ENCODE measurements at regions not wholly inside any gene's neighbourhood (a gene's known extent, or its start where the extent isn't known, plus 50 kb on each side); places are given as distances from the start of the nearest gene placed in this dataset.

GRCh38 chr2:104340162-104340561, 513.8 kb upstream of the POU3F3 start:
- H3K27ac Mint-ChIP-seq = no peak overlapping the region
- 84% methylated on average over 4 of the region's 4 CpGs for WGBS (ENCODE audit: insufficient coverage)
- CTCF ChIA-PET = no interaction called here

GRCh38 chr2:104340879-104341828, 512.8 kb upstream of the POU3F3 start:
- Histone ChIP-seq H3K4me3 (ENCODE audit: control insufficient read depth in 1 of 2, extremely low read depth in 1 of 2, low read length in 1 of 2) (no peak overlapping the region), H3K9me3 (no peaks in the 10 kb centered on the region), H3K27ac (ENCODE audit: low read length) (no peak overlapping the region), H3K36me3 (ENCODE audit: control insufficient read depth in 2 of 2, extremely low read depth in 1 of 2, insufficient read depth in 1 of 2, low read length in 1 of 2) (no peaks in the 10 kb centered on the region), H3K4me1 (ENCODE audit: control insufficient read depth in 1 of 2, extremely low read depth in 1 of 2, insufficient read depth in 2 of 2, low read length in 2 of 2) (no peaks in the 10 kb centered on the region), H3K27me3 (replicated peaks in 1 of 2; ENCODE audit: control insufficient read depth in 2 of 2, extremely low read depth in 1 of 2, insufficient read depth in 2 of 2, low read length in 1 of 2) (no peaks in the 10 kb centered on the region)
- no peak overlapping the region for H3K27ac Mint-ChIP-seq
- DNase-seq = no peak
- H3K9me3 Mint-ChIP-seq = peaks cover 0 to 3% (median 3%) of the 10 kb centered on the region in 3 donors
- CTCF ChIA-PET = no interaction called here
- H3K36me3 Mint-ChIP-seq = no peaks in the 10 kb centered on the region
- no peak overlapping the region for H3K4me3 Mint-ChIP-seq
- H3K4me1 Mint-ChIP-seq = no peaks in the 10 kb centered on the region
- POLR2A ChIA-PET = no interaction called here
- ATAC-seq (replicated peaks in 1 of 4) = no peak
- H3K27me3 Mint-ChIP-seq = peaks cover 1 to 9% of the 10 kb centered on the region in 2 donors
- no CpG with 5 or more reads among the region's 2 CpGs for WGBS (ENCODE audit: insufficient coverage)

More at GRCh38 chr2:104340162-104340561, 513.8 kb upstream of the POU3F3 start:
- Mint-ChIP-seq H3K36me3 (no peaks in the 10 kb centered on the region), H3K4me1 (no peaks in the 10 kb centered on the region), H3K9me3 (peaks cover 0 to 7% (median 4%) of the 10 kb centered on the region in 3 donors), H3K4me3 (no peak overlapping the region), H3K27me3 (peaks cover 1 to 9% of the 10 kb centered on the region in 2 donors)
- Histone ChIP-seq H3K4me3 (ENCODE audit: control insufficient read depth in 1 of 2, extremely low read depth in 1 of 2, low read length in 1 of 2) (no peak overlapping the region), H3K9me3 (no peaks in the 10 kb centered on the region), H3K27me3 (replicated peaks in 1 of 2; ENCODE audit: control insufficient read depth in 2 of 2, extremely low read depth in 1 of 2, insufficient read depth in 2 of 2, low read length in 1 of 2) (no peaks in the 10 kb centered on the region), H3K27ac (ENCODE audit: low read length) (no peak overlapping the region), H3K36me3 (ENCODE audit: control insufficient read depth in 2 of 2, extremely low read depth in 1 of 2, insufficient read depth in 1 of 2, low read length in 1 of 2) (no peaks in the 10 kb centered on the region), H3K4me1 (ENCODE audit: control insufficient read depth in 1 of 2, extremely low read depth in 1 of 2, insufficient read depth in 2 of 2, low read length in 2 of 2) (no peaks in the 10 kb centered on the region)
- DNase-seq (no peak), ATAC-seq (replicated peaks in 1 of 4) (no peak)
- POLR2A ChIA-PET = no interaction called here

- Mint-ChIP-seq H3K27ac (no peak overlapping the region), H3K36me3 (no peaks in the 10 kb centered on the region), H3K4me3 (no peak overlapping the region), H3K4me1 (no peaks in the 10 kb centered on the region), H3K27me3 (peaks cover 1 to 9% of the 10 kb centered on the region in 2 donors), H3K9me3 (no peaks in the 10 kb centered on the region)
- no peak overlapping the region for H3K27ac ChIP-seq (ENCODE audit: low read length)
- no peak for ATAC-seq (replicated peaks in 1 of 4)
- POLR2A ChIA-PET = no interaction called here
- CTCF ChIA-PET = no interaction called here
- H3K9me3 ChIP-seq = no peaks in the 10 kb centered on the region
- H3K4me1 ChIP-seq (ENCODE audit: control insufficient read depth in 1 of 2, extremely low read depth in 1 of 2, insufficient read depth in 2 of 2, low read length in 2 of 2) = no peaks in the 10 kb centered on the region
- no peak overlapping the region for H3K4me3 ChIP-seq (ENCODE audit: control insufficient read depth in 1 of 2, extremely low read depth in 1 of 2, low read length in 1 of 2)
- H3K36me3 ChIP-seq (ENCODE audit: control insufficient read depth in 2 of 2, extremely low read depth in 1 of 2, insufficient read depth in 1 of 2, low read length in 1 of 2) = no peaks in the 10 kb centered on the region
- no CpG with 5 or more reads among the region's 5 CpGs for WGBS (ENCODE audit: insufficient coverage)
- no peaks in the 10 kb centered on the region for H3K27me3 ChIP-seq (replicated peaks in 1 of 2; ENCODE audit: control insufficient read depth in 2 of 2, extremely low read depth in 1 of 2, insufficient read depth in 2 of 2, low read length in 1 of 2)
- DNase-seq = no peak
Measured at GRCh38 chr2:104344306-104344705, 509.6 kb upstream of the POU3F3 start.

GRCh38 chr2:104344985-104345384, 508.9 kb upstream of the POU3F3 start:
- WGBS (ENCODE audit: insufficient coverage) = 83% methylated on average over 1 of the region's 2 CpGs
- Histone ChIP-seq H3K27ac (ENCODE audit: low read length) (no peak overlapping the region), H3K4me3 (ENCODE audit: control insufficient read depth in 1 of 2, extremely low read depth in 1 of 2, low read length in 1 of 2) (no peak overlapping the region), H3K4me1 (ENCODE audit: control insufficient read depth in 1 of 2, extremely low read depth in 1 of 2, insufficient read depth in 2 of 2, low read length in 2 of 2) (no peaks in the 10 kb centered on the region), H3K36me3 (ENCODE audit: control insufficient read depth in 2 of 2, extremely low read depth in 1 of 2, insufficient read depth in 1 of 2, low read length in 1 of 2) (no peaks in the 10 kb centered on the region), H3K9me3 (no peaks in the 10 kb centered on the region), H3K27me3 (replicated peaks in 1 of 2; ENCODE audit: control insufficient read depth in 2 of 2, extremely low read depth in 1 of 2, insufficient read depth in 2 of 2, low read length in 1 of 2) (no peaks in the 10 kb centered on the region)
- Mint-ChIP-seq H3K36me3 (no peaks in the 10 kb centered on the region), H3K27me3 (peaks cover 1 to 9% of the 10 kb centered on the region in 2 donors), H3K27ac (no peak overlapping the region), H3K9me3 (no peaks in the 10 kb centered on the region), H3K4me3 (no peak overlapping the region), H3K4me1 (no peaks in the 10 kb centered on the region)
- POLR2A ChIA-PET = no interaction called here
- no peak for DNase-seq
- CTCF ChIA-PET = no interaction called here
- ATAC-seq (replicated peaks in 1 of 4) = no peak

- CTCF ChIA-PET = no interaction called here
- Mint-ChIP-seq H3K36me3 (no peaks in the 10 kb centered on the region), H3K27ac (no peak overlapping the region), H3K9me3 (no peaks in the 10 kb centered on the region), H3K27me3 (peaks cover 0 to 8% of the 10 kb centered on the region in 2 donors), H3K4me3 (no peak overlapping the region), H3K4me1 (no peaks in the 10 kb centered on the region)
- H3K9me3 ChIP-seq = no peaks in the 10 kb centered on the region
- POLR2A ChIA-PET = no interaction called here
- ATAC-seq (replicated peaks in 1 of 4) = no peak
- H3K27me3 ChIP-seq (replicated peaks in 1 of 2; ENCODE audit: control insufficient read depth in 2 of 2, extremely low read depth in 1 of 2, insufficient read depth in 2 of 2, low read length in 1 of 2) = no peaks in the 10 kb centered on the region
- no peak for DNase-seq
- H3K4me3 ChIP-seq (ENCODE audit: control insufficient read depth in 1 of 2, extremely low read depth in 1 of 2, low read length in 1 of 2) = no peak overlapping the region
- H3K36me3 ChIP-seq (ENCODE audit: control insufficient read depth in 2 of 2, extremely low read depth in 1 of 2, insufficient read depth in 1 of 2, low read length in 1 of 2) = no peaks in the 10 kb centered on the region
- no peak overlapping the region for H3K27ac ChIP-seq (ENCODE audit: low read length)
- H3K4me1 ChIP-seq (ENCODE audit: control insufficient read depth in 1 of 2, extremely low read depth in 1 of 2, insufficient read depth in 2 of 2, low read length in 2 of 2) = no peaks in the 10 kb centered on the region
- 89% methylated on average over 5 of the region's 5 CpGs for WGBS (ENCODE audit: insufficient coverage)
Measured at GRCh38 chr2:104358122-104358521, 495.8 kb upstream of the POU3F3 start.

GRCh38 chr2:104361414-104361813, 492.5 kb upstream of the POU3F3 start:
- no peaks in the 10 kb centered on the region for H3K27me3 ChIP-seq (replicated peaks in 1 of 2; ENCODE audit: control insufficient read depth in 2 of 2, extremely low read depth in 1 of 2, insufficient read depth in 2 of 2, low read length in 1 of 2)
- ChIA-PET CTCF (no interaction called here), POLR2A (no interaction called here)
- no peak overlapping the region for H3K27ac Mint-ChIP-seq
- no peak overlapping the region for H3K27ac ChIP-seq (ENCODE audit: low read length)
- DNase-seq = no peak
- no peaks in the 10 kb centered on the region for H3K36me3 ChIP-seq (ENCODE audit: control insufficient read depth in 2 of 2, extremely low read depth in 1 of 2, insufficient read depth in 1 of 2, low read length in 1 of 2)
- H3K36me3 Mint-ChIP-seq = no peaks in the 10 kb centered on the region
- WGBS (ENCODE audit: insufficient coverage) = 0% methylated on average over 1 of the region's 5 CpGs
- no peak overlapping the region for H3K4me3 Mint-ChIP-seq
- no peaks in the 10 kb centered on the region for H3K4me1 Mint-ChIP-seq
- no peaks in the 10 kb centered on the region for H3K4me1 ChIP-seq (ENCODE audit: control insufficient read depth in 1 of 2, extremely low read depth in 1 of 2, insufficient read depth in 2 of 2, low read length in 2 of 2)
- ATAC-seq (replicated peaks in 1 of 4) = no peak
- no peaks in the 10 kb centered on the region for H3K9me3 ChIP-seq
- peaks cover 0 to 15% of the 10 kb centered on the region in 2 donors for H3K27me3 Mint-ChIP-seq
- H3K4me3 ChIP-seq (ENCODE audit: control insufficient read depth in 1 of 2, extremely low read depth in 1 of 2, low read length in 1 of 2) = no peak overlapping the region
- no peaks in the 10 kb centered on the region for H3K9me3 Mint-ChIP-seq

All from T-cell (primary cell).